Large intestine (tissue), 3 donors: ENCODE measurements at regions not wholly inside any gene's neighbourhood (a gene's known extent, or its start where the extent isn't known, plus 50 kb on each side); places are given as distances from the start of the nearest gene placed in this dataset.

Experiments
- DNase-seq, 2 donors: peaks; one replicate each; pipeline versions ENCODE4 v3.0.0 to v3.0.0-alpha.2; 2013
- H3K27ac ChIP-seq: one replicate; pipeline ENCODE4 v1.5.1; 2013; ENCODE audit warnings: low read length
- H3K27me3 ChIP-seq: 2 replicates; pipeline ENCODE4 v1.6.1; 2013; ENCODE audit warnings: low read length; ENCODE audit not compliant: control insufficient read depth, insufficient read depth
- H3K36me3 ChIP-seq: 2 replicates; pipeline ENCODE4 v1.6.1; 2013; ENCODE audit warnings: low read length; ENCODE audit not compliant: control insufficient read depth, insufficient read depth
- H3K4me1 ChIP-seq: one replicate; pipeline ENCODE4 v1.6.1; 2013; ENCODE audit warnings: low read length; ENCODE audit not compliant: control insufficient read depth, insufficient read depth
- H3K4me3 ChIP-seq: one replicate; pipeline ENCODE4 v1.5.1; 2013; ENCODE audit warnings: low read length
- H3K9me3 ChIP-seq: one replicate; pipeline ENCODE4 v1.6.1; 2013; ENCODE audit warnings: mild to moderate bottlenecking, low read depth, low read length, moderate library complexity; ENCODE audit not compliant: control insufficient read depth
- WGBS: methylation state at CpG from one replicate; pipeline ENCODE4 v1.1.5; 2013; ENCODE audit warnings: low lambda C conversion rate; ENCODE audit not compliant: insufficient coverage; 5-methylcytosine and 5-hydroxymethylcytosine counted together

- Histone ChIP-seq H3K4me1 (no peaks in the 10 kb centered on the region), H3K27ac (no peak overlapping the region), H3K27me3 (no peaks in the 10 kb centered on the region), H3K4me3 (no peak overlapping the region), H3K9me3 (peaks cover 4% of the 10 kb centered on the region), H3K36me3 (no peaks in the 10 kb centered on the region)
- DNase-seq, result no peak
- WGBS, result 100% methylated on average over 2 of the region's 16 CpGs
Observed at GRCh38 chr2:241993386-241994005, 124.0 kb downstream of the RTP5 start.

GRCh38 chr2:241994086-241994485 is 124.6 kb downstream of the RTP5 start:
- no peak for DNase-seq
- no peaks in the 10 kb centered on the region for H3K27me3 ChIP-seq

GRCh38 chr2:241994556-241995213 is 125.2 kb downstream of the RTP5 start:
- WGBS, result 60% methylated on average over 1 of the region's 9 CpGs

More at GRCh38 chr2:241994086-241994485, 124.6 kb downstream of the RTP5 start:
- H3K9me3 ChIP-seq, result peaks cover 3% of the 10 kb centered on the region
- H3K4me3 ChIP-seq, result no peak overlapping the region
- H3K4me1 ChIP-seq, result no peaks in the 10 kb centered on the region
- no CpG with 5 or more reads among the region's 12 CpGs for WGBS
- H3K36me3 ChIP-seq, result no peaks in the 10 kb centered on the region
- no peak overlapping the region for H3K27ac ChIP-seq

GRCh38 chr2:241996100-241996499 is 126.6 kb downstream of the RTP5 start:
- H3K36me3 ChIP-seq, result no peaks in the 10 kb centered on the region
- WGBS, result no CpG with 5 or more reads among the region's 13 CpGs
- DNase-seq, result no peak

More at GRCh38 chr2:241994556-241995213, 125.2 kb downstream of the RTP5 start:
- no peak overlapping the region for H3K4me3 ChIP-seq
- no peaks in the 10 kb centered on the region for H3K9me3 ChIP-seq
- H3K4me1 ChIP-seq, result no peaks in the 10 kb centered on the region
- DNase-seq, result no peak
- H3K27me3 ChIP-seq, result no peaks in the 10 kb centered on the region
- no peaks in the 10 kb centered on the region for H3K36me3 ChIP-seq
- H3K27ac ChIP-seq, result no peak overlapping the region

GRCh38 chr2:241997017-241997416 is 127.5 kb downstream of the RTP5 start:
- WGBS, result no CpG with 5 or more reads among the region's 16 CpGs
- DNase-seq, result no peak

More at GRCh38 chr2:241996100-241996499, 126.6 kb downstream of the RTP5 start:
- no peaks in the 10 kb centered on the region for H3K9me3 ChIP-seq
- no peak overlapping the region for H3K27ac ChIP-seq
- no peaks in the 10 kb centered on the region for H3K4me1 ChIP-seq
- no peak overlapping the region for H3K4me3 ChIP-seq
- H3K27me3 ChIP-seq, result no peaks in the 10 kb centered on the region

GRCh38 chr2:241999184-241999583 is 129.7 kb downstream of the RTP5 start:
- no CpG with 5 or more reads among the region's 16 CpGs for WGBS
- Histone ChIP-seq H3K27ac (no peak overlapping the region), H3K9me3 (no peaks in the 10 kb centered on the region), H3K4me1 (no peaks in the 10 kb centered on the region), H3K27me3 (no peaks in the 10 kb centered on the region), H3K36me3 (no peaks in the 10 kb centered on the region), H3K4me3 (no peak overlapping the region)
- no peak for DNase-seq

More at GRCh38 chr2:241997017-241997416, 127.5 kb downstream of the RTP5 start:
- no peak overlapping the region for H3K4me3 ChIP-seq
- H3K27me3 ChIP-seq, result no peaks in the 10 kb centered on the region
- no peaks in the 10 kb centered on the region for H3K9me3 ChIP-seq
- H3K4me1 ChIP-seq, result no peaks in the 10 kb centered on the region
- H3K27ac ChIP-seq, result no peak overlapping the region
- no peaks in the 10 kb centered on the region for H3K36me3 ChIP-seq

GRCh38 chr2:242001853-242002252 is 132.3 kb downstream of the RTP5 start:
- Histone ChIP-seq H3K27ac (no peak overlapping the region), H3K4me3 (no peak overlapping the region), H3K36me3 (no peaks in the 10 kb centered on the region), H3K9me3 (no peaks in the 10 kb centered on the region), H3K27me3 (no peaks in the 10 kb centered on the region), H3K4me1 (no peaks in the 10 kb centered on the region)
- DNase-seq, result no peak
- WGBS, result 92% methylated on average over 2 of the region's 8 CpGs

- no peaks in the 10 kb centered on the region for H3K4me1 ChIP-seq
- H3K27me3 ChIP-seq, result no peaks in the 10 kb centered on the region
- no peak overlapping the region for H3K27ac ChIP-seq
- WGBS, result 96% methylated on average over 3 of the region's 13 CpGs
- no peak overlapping the region for H3K4me3 ChIP-seq
- no peak for DNase-seq
- no peaks in the 10 kb centered on the region for H3K36me3 ChIP-seq
- H3K9me3 ChIP-seq, result no peaks in the 10 kb centered on the region
Observed at GRCh38 chr2:242002944-242003343, 133.4 kb downstream of the RTP5 start.

- no peaks in the 10 kb centered on the region for H3K4me1 ChIP-seq
- DNase-seq, result no peak
- no peak overlapping the region for H3K27ac ChIP-seq
- no peaks in the 10 kb centered on the region for H3K27me3 ChIP-seq
- H3K9me3 ChIP-seq, result no peaks in the 10 kb centered on the region
- no peaks in the 10 kb centered on the region for H3K36me3 ChIP-seq
- no peak overlapping the region for H3K4me3 ChIP-seq
- 100% methylated on average over 2 of the region's 30 CpGs for WGBS
Observed at GRCh38 chr2:242004223-242004901, 134.8 kb downstream of the RTP5 start.

- DNase-seq, result no peak
- no peaks in the 10 kb centered on the region for H3K36me3 ChIP-seq
- no CpG with 5 or more reads among the region's 7 CpGs for WGBS
- no peaks in the 10 kb centered on the region for H3K9me3 ChIP-seq
- no peak overlapping the region for H3K4me3 ChIP-seq
- H3K27me3 ChIP-seq, result no peaks in the 10 kb centered on the region
- no peak overlapping the region for H3K27ac ChIP-seq
- H3K4me1 ChIP-seq, result no peaks in the 10 kb centered on the region
Observed at GRCh38 chr2:242004902-242005230, 135.3 kb downstream of the RTP5 start.
